Mesendoderm (in vitro differentiated cells): ENCODE measurements at regions not wholly inside any gene's neighbourhood (a gene's known extent, or its start where the extent isn't known, plus 50 kb on each side); places are given as distances from the start of the nearest gene placed in this dataset.

Experiments
- DNase-seq: peaks from one replicate; pipeline ENCODE4 v3.0.0; 2013
- H2AK5ac ChIP-seq: 2 replicates; pipeline ENCODE4 v1.6.1; 2013; ENCODE audit warnings: low read length, inconsistent platforms
- H2BK120ac ChIP-seq: 2 replicates; pipeline ENCODE4 v1.6.1; 2013; ENCODE audit warnings: low read depth, mild to moderate bottlenecking, low read length, moderate library complexity, mixed read lengths
- H2BK15ac ChIP-seq: replicated peaks from 2 replicates; pipeline ENCODE4 v1.6.1; 2013; ENCODE audit warnings: low read depth, mild to moderate bottlenecking, moderate library complexity
- H2BK5ac ChIP-seq: 2 replicates; pipeline ENCODE4 v1.6.1; 2013; ENCODE audit warnings: low read length, inconsistent platforms
- H3K18ac ChIP-seq: 2 replicates; pipeline ENCODE4 v1.6.1; 2013; ENCODE audit warnings: mild to moderate bottlenecking, low read length, mixed read lengths
- H3K23ac ChIP-seq: one replicate; pipeline ENCODE4 v1.6.1; 2013; ENCODE audit warnings: low read length
- H3K27ac ChIP-seq: 2 replicates; pipeline ENCODE4 v1.5.1; 2013; ENCODE audit warnings: low read depth, mild to moderate bottlenecking, inconsistent platforms, low read length, moderate library complexity
- H3K27me3 ChIP-seq: 2 replicates; pipeline ENCODE4 v1.6.1; 2013; ENCODE audit warnings: low read length, control low read depth, mild to moderate bottlenecking, inconsistent platforms; ENCODE audit not compliant: insufficient read depth, poor library complexity
- H3K36me3 ChIP-seq: 2 replicates; pipeline ENCODE4 v1.6.1; 2013; ENCODE audit warnings: low read length, inconsistent platforms; ENCODE audit not compliant: control insufficient read depth, insufficient read depth
- H3K4ac ChIP-seq: one replicate; pipeline ENCODE4 v1.6.1; 2013; ENCODE audit warnings: low read depth, mild to moderate bottlenecking, low read length, moderate library complexity
- H3K4me1 ChIP-seq: 2 replicates; pipeline ENCODE4 v1.6.1; 2013; ENCODE audit warnings: low read depth, low read length, inconsistent platforms; ENCODE audit not compliant: control insufficient read depth
- H3K4me2 ChIP-seq: 2 replicates; pipeline ENCODE4 v1.6.1; 2013; ENCODE audit warnings: low read length
- H3K4me3 ChIP-seq: 2 replicates; pipeline ENCODE4 v1.5.1; 2013; ENCODE audit warnings: mild to moderate bottlenecking, low read length
- H3K56ac ChIP-seq: one replicate; pipeline ENCODE4 v1.6.1; 2013; ENCODE audit warnings: low read length
- H3K79me1 ChIP-seq: 2 replicates; pipeline ENCODE4 v1.6.1; 2013; ENCODE audit warnings: low read length, inconsistent platforms
- H3K79me2 ChIP-seq: 2 replicates; pipeline ENCODE4 v1.6.1; 2013; ENCODE audit warnings: mild to moderate bottlenecking, low read length; ENCODE audit not compliant: control insufficient read depth, insufficient read depth
- H3K9ac ChIP-seq: 2 replicates; pipeline ENCODE4 v1.6.1; 2013; ENCODE audit warnings: low read length, inconsistent platforms
- H4K5ac ChIP-seq: one replicate; pipeline ENCODE4 v1.6.1; 2013; ENCODE audit warnings: low read length
- H4K8ac ChIP-seq: one replicate; pipeline ENCODE4 v1.6.1; 2013; ENCODE audit warnings: low read depth, mild to moderate bottlenecking, control low read depth, low read length, moderate library complexity
- whole genome bisulfite sequencing: extraction: QIAGEN DNeasy Blood & Tissue Kit; methylation state at CpG from one replicate; pipeline ENCODE4 v1.1.7; 2013; ENCODE audit warnings: low lambda C conversion rate, missing lambda C conversion rate; ENCODE audit not compliant: insufficient coverage; ENCODE audit errors: extremely low coverage; 5-methylcytosine and 5-hydroxymethylcytosine counted together

- Histone ChIP-seq H4K5ac (no peak overlapping the region), H2AK5ac (no peak overlapping the region), H2BK120ac (no peak overlapping the region), H3K4me2 (no peak overlapping the region), H3K4me3 (no peak overlapping the region), H3K23ac (no peak overlapping the region), H2BK15ac (no peak overlapping the region), H3K79me2 (no peaks in the 10 kb centered on the region), H3K27ac (no peak overlapping the region), H4K8ac (no peak overlapping the region), H3K79me1 (no peaks in the 10 kb centered on the region), H3K27me3 (no peaks in the 10 kb centered on the region), H2BK5ac (no peak overlapping the region), H3K18ac (no peak overlapping the region), H3K36me3 (no peaks in the 10 kb centered on the region), H3K56ac (no peak overlapping the region), H3K4ac (no peak overlapping the region), H3K4me1 (no peaks in the 10 kb centered on the region), H3K9ac (no peak overlapping the region)
- WGBS: no CpG with 5 or more reads among the region's 6 CpGs
- no peak for DNase-seq
Observed at GRCh38 chr15:99511531-99511865, 54.3 kb upstream of the MEF2A start.

GRCh38 chr15:99511866-99512661 is 53.7 kb upstream of the MEF2A start:
- no peak overlapping the region for H3K4me3 ChIP-seq
- H2BK15ac ChIP-seq: no peak overlapping the region
- H2AK5ac ChIP-seq: no peak overlapping the region
- H4K8ac ChIP-seq: no peak overlapping the region
- H3K18ac ChIP-seq: no peak overlapping the region
- no peak overlapping the region for H3K23ac ChIP-seq
- H3K4me2 ChIP-seq: no peak overlapping the region
- H3K79me1 ChIP-seq: no peaks in the 10 kb centered on the region
- no peak overlapping the region for H3K27ac ChIP-seq
- no peaks in the 10 kb centered on the region for H3K27me3 ChIP-seq
- H3K36me3 ChIP-seq: no peaks in the 10 kb centered on the region
- no peak for DNase-seq
- H3K79me2 ChIP-seq: no peaks in the 10 kb centered on the region
- H2BK120ac ChIP-seq: no peak overlapping the region
- no peak overlapping the region for H3K9ac ChIP-seq
- no peak overlapping the region for H2BK5ac ChIP-seq
- no peak overlapping the region for H3K4ac ChIP-seq
- no peak overlapping the region for H4K5ac ChIP-seq
- no peak overlapping the region for H3K56ac ChIP-seq
- H3K4me1 ChIP-seq: no peaks in the 10 kb centered on the region
- no CpG with 5 or more reads among the region's 14 CpGs for WGBS

GRCh38 chr15:99514306-99514705 is 51.5 kb upstream of the MEF2A start:
- H3K56ac ChIP-seq: no peak overlapping the region
- H3K27ac ChIP-seq: no peak overlapping the region
- H3K18ac ChIP-seq: no peak overlapping the region
- no peak overlapping the region for H2BK15ac ChIP-seq
- H3K4me2 ChIP-seq: no peak overlapping the region
- H3K4me1 ChIP-seq: no peaks in the 10 kb centered on the region
- no peak overlapping the region for H3K9ac ChIP-seq
- no peak overlapping the region for H2BK5ac ChIP-seq
- no peak overlapping the region for H3K4me3 ChIP-seq
- WGBS: no CpG with 5 or more reads among the region's 5 CpGs
- H2AK5ac ChIP-seq: no peak overlapping the region
- H3K36me3 ChIP-seq: no peaks in the 10 kb centered on the region
- no peak overlapping the region for H3K23ac ChIP-seq
- no peak overlapping the region for H2BK120ac ChIP-seq
- no peaks in the 10 kb centered on the region for H3K79me2 ChIP-seq
- H3K79me1 ChIP-seq: no peaks in the 10 kb centered on the region
- no peak overlapping the region for H4K8ac ChIP-seq
- H3K4ac ChIP-seq: no peak overlapping the region
- H4K5ac ChIP-seq: no peak overlapping the region
- peak; percentile 26 for DNase-seq
- no peaks in the 10 kb centered on the region for H3K27me3 ChIP-seq
